Hindlimb muscle (tissue), 1 donor: ENCODE measurements at regions not wholly inside any gene's neighbourhood (a gene's known extent, or its start where the extent isn't known, plus 50 kb on each side); places are given as distances from the start of the nearest gene placed in this dataset.
"Not testable (repeated sequence)": the region's sequence is repeated elsewhere in the genome, so short reads cannot be mapped to it uniquely, and the experiment has no call there.

Experiments used
- DNase-seq: peaks from one replicate; pipeline ENCODE4 v3.0.0-alpha.2; 2013

GRCh38 chr7:148472406-148472805 lies 118.2 kb upstream of the C7orf33 start:
- no peak for DNase-seq

DNA sequence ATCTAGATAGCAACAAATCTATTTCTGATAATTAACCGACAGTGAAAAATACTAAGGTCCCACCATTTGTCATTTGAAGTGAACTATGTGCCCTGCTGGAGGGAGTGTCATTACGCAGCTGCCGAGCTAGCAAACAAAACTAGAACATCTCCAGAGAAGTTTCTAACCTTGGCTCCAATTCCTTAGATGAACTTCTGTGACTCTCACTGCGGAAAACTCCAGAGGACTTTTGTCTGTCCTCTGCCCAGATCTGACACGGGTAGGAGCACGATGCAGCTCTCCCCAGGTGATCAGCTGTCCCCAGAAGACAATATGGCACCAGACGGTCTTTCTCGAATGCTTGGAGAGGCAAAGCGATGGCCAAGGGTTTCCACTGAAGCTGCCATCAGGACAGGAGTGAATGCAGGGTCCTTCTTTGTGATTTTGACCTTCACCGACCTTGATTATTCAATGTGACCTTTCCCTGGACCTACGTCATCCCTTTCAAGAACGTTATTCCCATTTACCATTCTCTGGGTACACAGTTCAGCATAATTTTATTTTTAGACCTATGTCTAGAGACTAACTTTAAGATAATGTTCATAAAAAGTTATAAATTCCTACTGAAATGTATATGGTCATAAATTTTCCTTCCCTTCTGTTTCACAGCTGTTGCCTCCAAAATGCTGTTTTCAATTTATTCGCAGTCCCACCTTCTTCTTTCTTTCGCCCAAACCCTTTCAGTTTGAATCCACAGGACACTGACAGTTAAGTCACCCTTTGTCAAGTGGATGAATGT lies 116.7 kb upstream of the C7orf33 start:
- DNase-seq = peak; percentile 10

- DNase-seq = no peak
These were observed 116.0 kb upstream of the C7orf33 start for GRCh38 chr7:148474481-148475025.

DNA sequence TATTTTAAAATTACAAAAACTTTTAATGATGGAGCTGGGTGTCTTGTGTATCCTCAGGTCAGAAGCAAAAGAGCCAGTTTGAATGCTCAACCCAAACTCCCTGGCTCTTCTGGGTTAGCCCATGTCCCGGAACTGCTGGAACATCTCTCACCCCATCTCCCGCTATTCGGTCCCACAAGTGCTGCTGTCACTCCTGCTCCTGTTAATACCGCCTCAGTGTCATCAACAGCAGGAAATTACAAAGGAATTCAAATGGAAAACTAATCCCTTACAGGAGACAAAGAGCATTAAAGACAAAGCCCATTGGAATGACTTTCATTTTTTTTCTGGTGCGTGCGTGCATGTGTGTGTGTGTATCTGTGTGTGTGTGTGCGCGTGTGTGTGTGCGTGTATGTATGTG lies 112.0 kb upstream of the C7orf33 start:
- no peak for DNase-seq

DNA sequence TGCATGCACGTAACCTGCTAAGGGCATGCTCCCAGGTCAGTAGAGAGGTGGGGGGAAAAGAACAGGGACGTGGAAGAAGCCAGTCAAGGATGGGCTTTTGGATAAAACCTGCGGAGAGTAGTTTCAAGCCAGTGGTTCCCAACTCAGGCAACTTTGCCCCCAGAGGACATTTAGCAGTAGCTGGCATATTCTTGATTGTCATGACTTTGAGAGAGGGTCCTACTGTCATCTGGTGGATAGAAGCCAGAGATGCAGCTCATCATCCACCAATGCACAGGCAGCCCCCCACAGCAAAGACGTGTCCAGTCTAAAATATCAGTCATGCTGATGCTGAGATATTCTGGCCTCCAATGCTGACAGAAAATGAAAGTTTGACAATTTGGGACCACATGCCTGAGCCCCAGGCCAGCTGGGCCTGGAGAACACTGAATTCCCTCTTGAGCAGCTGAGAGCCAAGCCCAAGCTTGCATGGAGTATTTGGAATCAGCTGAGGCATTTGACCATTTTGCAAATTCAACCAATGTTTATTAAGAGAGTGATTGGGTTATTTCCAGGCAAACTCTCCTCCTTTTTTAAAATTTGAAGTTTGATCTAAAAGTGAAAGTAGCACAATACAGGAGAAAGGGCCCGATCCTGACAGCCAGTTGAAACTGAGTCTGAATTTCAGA lies 110.0 kb upstream of the C7orf33 start:
- DNase-seq = peak; percentile 63

DNA sequence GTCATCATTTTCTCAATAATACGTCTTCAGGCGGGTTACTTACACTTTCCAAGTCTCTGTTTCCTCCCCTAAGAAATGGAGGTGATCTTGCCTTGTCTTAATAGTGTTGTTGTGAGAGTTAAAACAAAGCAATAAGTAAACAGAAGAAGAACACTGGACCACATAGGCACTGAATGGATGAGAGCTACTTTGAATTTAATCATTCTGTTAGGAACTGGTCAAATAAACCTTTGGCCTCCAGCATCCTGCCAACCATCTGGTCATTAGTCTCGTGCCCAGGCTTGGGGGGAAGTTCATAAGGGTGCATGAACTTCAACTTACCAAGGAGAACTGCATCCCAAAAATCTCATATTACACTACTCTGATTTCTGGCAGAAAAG lies 109.4 kb upstream of the C7orf33 start:
- no peak for DNase-seq

DNA sequence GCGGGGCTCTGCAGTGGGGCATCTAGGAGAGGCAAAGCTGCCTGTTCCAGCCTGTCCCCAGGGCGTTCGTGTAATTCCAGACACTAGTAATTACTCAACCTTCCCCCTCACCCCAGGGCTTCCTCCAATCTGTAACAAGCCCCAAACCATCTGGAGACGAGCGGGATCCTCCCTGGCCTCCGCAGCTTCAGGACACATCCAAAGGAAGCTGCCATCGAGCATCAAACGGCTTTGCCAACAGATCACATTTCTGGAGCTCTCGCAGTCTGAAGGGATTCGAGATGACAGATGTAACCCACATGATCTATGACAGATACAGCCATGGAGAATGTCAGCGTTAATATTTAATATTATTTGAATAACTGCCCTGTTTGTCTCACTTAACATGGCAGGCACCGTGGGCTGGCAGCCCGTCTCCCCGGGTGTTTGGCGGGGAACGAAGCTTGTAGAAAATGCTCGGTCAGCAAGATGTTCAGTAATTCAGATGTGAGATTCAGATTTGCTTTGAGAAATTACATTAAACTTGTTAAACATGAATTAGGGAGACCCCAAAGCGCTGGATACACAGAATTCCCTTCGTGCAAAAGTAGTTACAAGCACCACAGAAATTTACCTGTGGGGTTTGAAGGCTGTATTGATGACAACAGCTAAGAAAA lies 108.5 kb upstream of the C7orf33 start:
- DNase-seq = no peak

DNA sequence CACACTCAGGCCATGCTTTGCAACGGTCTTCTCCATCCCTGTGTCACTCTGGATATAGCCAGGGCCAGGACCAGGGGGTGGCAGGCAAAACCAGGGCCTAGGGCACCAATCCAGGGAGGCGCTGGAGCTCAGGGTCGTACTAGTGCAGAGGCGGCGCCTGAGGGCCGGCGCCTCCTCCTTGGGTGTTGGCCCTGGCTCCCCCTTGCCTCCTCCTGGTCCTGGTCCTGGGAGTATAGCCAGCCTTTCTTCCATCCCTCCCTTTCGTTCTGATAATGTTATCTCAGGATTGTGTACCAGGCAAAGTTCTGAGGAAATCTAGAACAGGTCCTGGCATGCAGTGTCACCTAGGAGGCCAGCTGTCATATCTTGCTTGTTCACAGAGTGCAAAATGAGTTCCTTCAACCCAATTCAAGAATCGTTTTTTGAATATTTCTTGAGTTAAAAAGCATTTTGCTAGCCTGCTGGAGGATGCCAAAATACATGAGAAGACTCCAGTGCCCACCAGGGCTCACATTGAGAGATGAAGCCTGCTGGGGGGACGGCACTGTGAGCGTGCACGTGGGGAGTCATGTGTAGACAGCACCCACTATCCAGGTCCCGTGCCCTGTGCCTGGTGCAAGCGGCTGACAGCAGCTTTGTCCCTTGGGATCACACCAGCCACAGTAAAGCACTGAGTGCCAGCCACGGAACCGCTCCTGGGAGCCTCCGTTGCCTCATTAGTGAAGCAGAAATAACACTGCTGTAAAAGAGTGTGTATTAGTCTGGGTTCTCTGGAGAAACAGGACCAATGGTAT lies 106.9 kb upstream of the C7orf33 start:
- DNase-seq = no peak

GRCh38 chr7:148484486-148484885 lies 106.1 kb upstream of the C7orf33 start:
- DNase-seq = no peak

- no peak for DNase-seq
These were observed 104.9 kb upstream of the C7orf33 start for GRCh38 chr7:148485618-148486017.

DNA sequence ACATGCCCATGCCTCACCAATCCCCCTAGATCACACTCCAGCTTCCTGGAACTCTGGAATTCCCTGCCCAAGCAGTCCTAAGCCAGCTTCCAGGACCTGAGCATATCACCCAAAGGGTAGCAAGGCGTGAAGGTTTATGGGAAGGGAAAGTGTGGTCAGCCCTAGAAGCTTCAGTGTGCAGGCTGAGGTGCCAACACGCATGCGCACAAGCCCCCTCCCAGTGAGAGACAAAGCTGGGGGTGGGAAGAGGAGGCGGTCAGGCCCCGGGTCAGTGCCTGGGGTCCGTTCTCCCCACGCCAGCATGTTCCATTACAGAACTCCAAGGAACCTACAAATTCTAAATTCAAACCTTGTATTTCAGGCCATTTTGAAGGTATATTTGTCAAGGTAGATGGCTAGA lies 103.6 kb upstream of the C7orf33 start:
- DNase-seq = no peak

GRCh38 chr7:148487912-148488311 lies 102.7 kb upstream of the C7orf33 start:
- no peak for DNase-seq

DNA sequence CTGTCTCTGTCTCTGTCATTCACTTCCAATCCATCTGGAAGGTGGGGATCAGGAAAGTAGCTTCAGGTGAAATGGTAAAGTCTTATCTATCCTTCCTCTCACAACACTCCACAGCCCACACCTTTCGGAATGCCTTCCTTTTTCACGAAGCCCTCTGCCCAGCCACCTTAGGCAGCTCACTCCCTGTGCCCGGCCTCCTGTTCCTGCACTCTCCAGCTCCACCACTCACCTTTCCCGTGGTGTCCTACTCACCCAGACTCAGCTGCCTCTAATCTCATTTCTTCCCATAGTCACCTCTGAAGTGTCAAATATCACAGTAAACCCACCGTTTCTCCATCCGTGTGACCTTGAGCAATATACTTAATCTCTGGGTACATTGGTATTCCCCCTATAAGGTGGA lies 100.9 kb upstream of the C7orf33 start:
- no peak for DNase-seq

DNA sequence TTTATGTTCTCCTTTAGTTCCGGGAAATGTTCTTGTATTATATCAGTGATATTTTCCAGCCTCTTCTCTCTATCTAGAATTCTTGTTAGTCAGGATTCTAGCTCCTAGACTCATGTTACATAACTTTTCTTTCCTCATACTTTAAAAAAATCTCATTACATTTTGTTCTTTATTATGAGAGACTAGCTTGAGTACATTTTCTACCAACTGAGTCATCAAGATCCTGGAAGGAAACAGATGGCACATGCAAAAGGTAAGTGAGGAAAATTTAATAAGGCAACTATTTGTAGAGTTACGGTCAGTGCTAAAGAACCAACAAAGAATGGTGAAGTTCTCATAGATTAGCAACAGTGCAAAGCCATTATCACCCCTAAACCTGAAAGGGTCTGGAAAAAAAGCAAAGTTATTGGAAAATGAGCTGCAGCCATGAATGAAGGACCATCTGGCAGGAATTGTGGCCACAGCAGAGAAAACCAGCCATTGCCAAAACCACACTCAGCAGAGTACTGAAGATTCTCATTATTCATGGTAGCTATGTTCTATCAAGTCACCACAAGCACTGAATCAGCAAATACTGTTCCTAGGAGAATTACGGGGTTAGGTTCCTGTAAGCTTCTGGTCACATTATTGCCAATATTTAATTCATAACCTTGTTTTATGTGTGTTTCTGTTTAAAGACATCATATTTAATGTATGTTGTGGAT lies 98.3 kb upstream of the C7orf33 start:
- DNase-seq = no peak

GRCh38 chr7:148495605-148496004 lies 95.0 kb upstream of the C7orf33 start:
- DNase-seq = no peak

DNA sequence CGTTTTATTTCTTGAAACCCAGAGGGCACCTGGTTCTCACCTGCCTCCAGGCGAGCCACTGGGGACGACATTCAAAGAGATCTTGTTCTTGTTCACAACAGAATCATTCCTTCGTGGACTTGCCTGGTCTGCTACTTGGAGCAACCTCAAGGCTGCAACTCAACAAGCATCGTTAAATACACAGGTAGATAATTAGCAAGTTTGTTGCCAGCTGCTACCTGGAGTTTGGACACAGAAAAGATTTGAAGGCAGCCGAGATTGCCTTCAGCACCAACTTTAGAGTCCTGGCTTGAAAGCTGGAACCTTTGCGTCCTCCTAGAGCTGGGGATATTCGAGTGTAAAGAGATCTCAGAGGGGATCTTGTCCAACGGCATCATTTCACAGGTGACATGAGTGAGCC lies 89.6 kb upstream of the C7orf33 start:
- DNase-seq = no peak

DNA sequence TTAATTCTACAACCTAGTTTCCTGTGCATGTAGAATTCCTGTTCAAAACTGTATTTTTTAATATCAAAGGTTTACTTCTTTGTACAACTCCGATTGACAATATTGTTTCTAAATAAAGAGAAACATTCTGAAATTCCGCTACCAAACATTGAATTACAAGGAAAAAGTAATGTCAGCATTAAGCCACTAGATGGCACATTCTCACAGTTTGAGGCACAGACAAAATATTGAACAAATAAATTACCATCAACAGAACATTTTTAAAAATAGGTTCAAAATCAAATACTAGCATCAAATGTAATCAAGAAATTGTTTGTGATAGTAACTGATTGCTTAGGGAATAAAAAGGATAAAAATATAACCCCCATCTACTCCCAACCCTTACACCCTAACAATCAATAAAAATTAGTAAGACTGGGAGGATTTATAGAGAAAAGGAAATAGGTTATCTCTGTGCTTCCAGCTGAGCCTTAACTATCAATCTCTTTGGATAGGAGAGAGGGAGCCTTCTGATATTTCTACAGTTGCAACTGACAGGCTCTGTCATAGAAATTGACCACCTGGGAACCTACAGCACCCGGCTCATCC lies 86.6 kb upstream of the C7orf33 start:
- no peak for DNase-seq

DNA sequence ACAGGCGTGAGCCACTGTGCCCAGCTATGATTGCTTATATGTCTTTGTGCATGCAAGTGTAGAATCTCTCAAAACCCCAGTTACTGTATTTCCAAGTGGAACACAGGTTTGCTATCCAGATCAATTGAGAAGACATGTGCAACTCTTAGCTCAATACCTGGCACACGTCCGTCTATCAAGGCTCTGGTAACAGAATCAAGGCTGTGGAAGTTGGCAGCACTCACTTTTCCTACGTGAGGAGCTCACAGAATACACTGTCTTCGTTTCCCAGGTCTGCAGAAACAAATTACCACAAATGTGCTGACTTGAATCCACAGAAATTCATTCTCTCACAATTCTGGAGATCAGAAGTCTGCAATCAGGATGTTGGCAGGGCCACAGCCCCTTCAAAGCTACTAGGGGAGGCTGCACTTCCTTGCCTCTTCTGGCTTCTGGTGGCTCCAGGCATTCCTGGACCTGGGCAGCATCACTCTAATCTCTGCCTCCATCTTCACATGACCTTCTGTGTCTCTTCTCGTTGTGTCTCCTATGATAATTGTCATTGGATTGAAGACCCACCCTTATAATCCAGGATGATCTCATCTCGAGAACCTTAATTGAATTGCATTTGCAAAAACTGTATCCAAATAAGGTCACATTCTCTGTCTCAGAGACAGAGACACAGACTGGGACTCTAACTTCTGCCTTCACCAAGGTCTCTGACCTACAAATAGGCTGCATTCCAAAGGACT lies 84.8 kb upstream of the C7orf33 start:
- DNase-seq = peak; percentile 56

DNA sequence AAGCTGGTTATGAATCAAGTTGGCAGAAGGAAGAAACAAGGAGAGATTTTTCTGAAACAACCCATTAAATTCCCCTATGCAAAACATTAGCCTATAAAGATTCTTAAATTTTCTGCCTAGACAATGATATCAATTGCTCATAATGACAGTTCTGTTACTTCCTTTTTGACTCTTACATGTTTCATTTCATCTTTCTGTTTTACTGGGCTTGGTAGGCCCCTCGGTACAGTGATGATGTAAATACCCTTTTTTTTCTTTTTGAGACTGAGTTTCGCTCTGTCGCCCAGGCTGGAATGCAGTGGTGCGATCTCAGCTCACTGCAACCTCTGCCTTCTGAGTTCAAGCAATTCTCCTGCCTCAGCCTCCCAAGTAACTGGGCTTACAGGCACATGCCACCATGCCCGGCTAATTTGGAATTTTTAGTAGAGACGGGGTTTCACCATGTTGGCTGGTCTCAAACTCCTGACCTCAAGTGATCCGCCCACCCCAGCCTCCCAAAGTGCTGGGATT lies 83.4 kb upstream of the C7orf33 start:
- DNase-seq = not testable (repeated sequence)

DNA sequence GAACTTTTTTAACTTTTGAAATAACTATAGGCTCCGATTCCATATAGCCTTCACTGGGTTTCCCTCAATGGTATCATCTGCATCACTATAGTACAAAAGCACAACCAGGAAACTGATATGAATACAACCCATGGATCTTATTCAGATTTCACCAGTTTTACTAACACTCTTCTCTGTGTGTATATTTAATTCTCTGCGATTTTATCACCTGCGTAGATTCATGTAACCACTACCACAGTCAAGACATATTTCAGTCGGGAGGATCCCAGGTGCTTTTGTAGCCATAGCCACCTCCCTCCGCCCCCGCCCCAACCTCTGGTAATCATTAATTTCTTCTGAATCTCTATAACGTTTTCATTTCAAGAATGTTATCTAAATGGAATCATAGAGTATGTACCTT lies 82.8 kb upstream of the C7orf33 start:
- no peak for DNase-seq

- DNase-seq = no peak
These were observed 76.3 kb upstream of the C7orf33 start for GRCh38 chr7:148514236-148514635.
